Transverse colon (tissue), 4 donors: ENCODE measurements at regions not wholly inside any gene's neighbourhood (a gene's known extent, or its start where the extent isn't known, plus 50 kb on each side); places are given as distances from the start of the nearest gene placed in this dataset.

Source experiments
- DNase-seq: peaks from one replicate; pipeline ENCODE4 v3.0.0-alpha.2; 2019
- H3K27ac ChIP-seq, 4 donors: fragments of 200-600 bp; sonication (generic); 2 replicates each; pipeline ENCODE4 v1.5.1; 2016 to 2018; ENCODE audit warnings: inconsistent platforms in 4 of 4
- H3K27me3 ChIP-seq: fragments of 200-600 bp; sonication (generic); 2 replicates; pipeline ENCODE4 v1.5.1; 2017; ENCODE audit warnings: inconsistent platforms
- H3K36me3 ChIP-seq, 4 donors: fragments of 200-600 bp; sonication (generic); 2 replicates each; pipeline ENCODE4 v1.5.1; 2017 to 2019; ENCODE audit warnings: inconsistent platforms in 4 of 4
- H3K4me1 ChIP-seq, 4 donors: fragments of 200-600 bp; sonication (generic); 2 replicates each; pipeline ENCODE4 v1.5.1; 2017 to 2020; ENCODE audit warnings: inconsistent platforms in 4 of 4
- H3K4me3 ChIP-seq, 4 donors: fragments of 200-600 bp; sonication (generic); 1 replicate in 1 of 4; 2 replicates in 3 of 4; pipeline versions ENCODE4 v1.5.1 to v1.6.1; 2017 to 2019; ENCODE audit warnings: inconsistent platforms in 4 of 4
- H3K9me3 ChIP-seq, 2 donors: fragments of 200-600 bp; sonication (generic); 2 replicates each; pipeline ENCODE4 v1.5.1; 2017 to 2019; ENCODE audit warnings: inconsistent platforms in 2 of 2
- CTCF ChIP-seq, 5 experiments: fragments of 200-600 bp in 3 of 5; fragments of 450-650 bp in 2 of 5; sonication (generic) in 3 of 5; IDR thresholded peaks; 1 replicate in 2 of 5; 2 replicates in 3 of 5; pipeline ENCODE4 v1.5.1; 2016 to 2017; ENCODE audit warnings: antibody characterized with exemption in 5 of 5, inconsistent platforms in 3 of 5, mild to moderate bottlenecking in 2 of 5, moderate library complexity in 1 of 5
- EP300 ChIP-seq: sonication (generic); formaldehyde crosslinking; IDR thresholded peaks from one replicate; pipeline ENCODE4 v1.6.1; 2017; ENCODE audit warnings: antibody characterized with exemption, low read depth
- POLR2A ChIP-seq: fragments of 450-650 bp; IDR thresholded peaks from one replicate; pipeline ENCODE4 v1.6.1; 2016; ENCODE audit warnings: antibody characterized with exemption, mild to moderate bottlenecking, moderate library complexity
- POLR2AphosphoS5 ChIP-seq, 3 donors: sonication (generic); formaldehyde crosslinking; IDR thresholded peaks; one replicate each; pipeline ENCODE4 v1.6.1; 2016; ENCODE audit warnings: antibody characterized with exemption in 3 of 3
- WGBS, 2 donors: methylation state at CpG; one replicate each; pipeline ENCODE4 v1.1.5; 2018; ENCODE audit warnings: low coverage in 1 of 2; 5-methylcytosine and 5-hydroxymethylcytosine counted together
- in situ Hi-C, 4 donors: fragments of 200-750 bp; cut with MboI; loops; one replicate each; pipeline versions ENCODE4 v1.15.0 to v1.15.1; 2017; ENCODE audit warnings: low sequenced_read_pairs in 3 of 4, low pct_ligation_motif_present in 1 of 4, low pct_unique_long_range_greater_than_20kb in 1 of 4
- intact Hi-C: fragments of 100-400 bp; cut with DNase I; formaldehyde crosslinking; loops from one replicate; pipeline ENCODE4 v1.15.1; 2023; ENCODE audit warnings: low total_unique reads

GRCh38 chr13:47788844-47789243, 212.2 kb downstream of the SUCLA2 start:
- Histone ChIP-seq H3K4me3 (no peak overlapping the region), H3K4me1 (no peaks in the 10 kb centered on the region), H3K27ac (no peak overlapping the region), H3K9me3 (no peaks in the 10 kb centered on the region), H3K36me3 (no peaks in the 10 kb centered on the region), H3K27me3 (no peaks in the 10 kb centered on the region)
- DNase-seq: no peak
- no peak for TF ChIP-seq CTCF (IDR thresholded peaks at IDR 0.05)
- no peak for TF ChIP-seq EP300
- TF ChIP-seq POLR2AphosphoS5 (IDR thresholded peaks at IDR 0.05): no peak
- no peak for TF ChIP-seq POLR2A
- intact Hi-C loops: no loop called here
- in situ Hi-C loops: no loop called here

GRCh38 chr13:47774671-47774994, 226.4 kb downstream of the SUCLA2 start:
- TF ChIP-seq POLR2A (no peak), EP300 (no peak), POLR2AphosphoS5 (IDR thresholded peaks at IDR 0.05) (no peak), CTCF (IDR thresholded peaks at IDR 0.05) (no peak)
- in situ Hi-C loops: loop anchor here (10.0 to 25.0 kb wide), 2 partner anchors 937 to 940 kb away; no protein-coding TSS in a partner anchor
- intact Hi-C loops: loop anchor here (10.0 kb wide), 1 partner anchor 940 kb away; no protein-coding TSS in a partner anchor

GRCh38 chr13:47764817-47765216, 236.3 kb downstream of the SUCLA2 start:
- in situ Hi-C loops: loop anchor here in 2 of 4 donors (25.0 kb wide), 1 partner anchor 928 kb away; no protein-coding TSS in a partner anchor
- 67 to 70% methylated on average over 1 of the region's 1 CpG for WGBS, 2 donors
- Histone ChIP-seq H3K9me3 (no peaks in the 10 kb centered on the region), H3K4me3 (no peak overlapping the region), H3K27ac (no peak overlapping the region), H3K4me1 (no peaks in the 10 kb centered on the region), H3K36me3 (no peaks in the 10 kb centered on the region), H3K27me3 (no peaks in the 10 kb centered on the region)
- intact Hi-C loops: no loop called here
- TF ChIP-seq POLR2A: no peak
- no peak for TF ChIP-seq CTCF (IDR thresholded peaks at IDR 0.05)
- no peak for TF ChIP-seq POLR2AphosphoS5 (IDR thresholded peaks at IDR 0.05)
- no peak for TF ChIP-seq EP300
- no peak for DNase-seq

More at GRCh38 chr13:47774671-47774994, 226.4 kb downstream of the SUCLA2 start:
- Histone ChIP-seq H3K27me3 (no peaks in the 10 kb centered on the region), H3K4me3 (no peak overlapping the region), H3K9me3 (no peaks in the 10 kb centered on the region), H3K27ac (no peak overlapping the region), H3K36me3 (no peaks in the 10 kb centered on the region), H3K4me1 (no peaks in the 10 kb centered on the region)
- no peak for DNase-seq

- WGBS, 2 donors: 65 to 68% methylated on average over 4 of the region's 4 CpGs
- TF ChIP-seq POLR2A: no peak
- no peak for TF ChIP-seq EP300
- no peak for TF ChIP-seq CTCF (IDR thresholded peaks at IDR 0.05)
- no peak for TF ChIP-seq POLR2AphosphoS5 (IDR thresholded peaks at IDR 0.05)
- H3K9me3 ChIP-seq: no peaks in the 10 kb centered on the region
- intact Hi-C loops (no loop called here), in situ Hi-C loops (loop anchor here in 2 of 4 donors (25.0 kb wide), 1 partner anchor 920 kb away; no protein-coding TSS in a partner anchor)
- H3K27me3 ChIP-seq: no peaks in the 10 kb centered on the region
- H3K4me1 ChIP-seq: no peaks in the 10 kb centered on the region
- no peaks in the 10 kb centered on the region for H3K36me3 ChIP-seq
- H3K4me3 ChIP-seq: no peak overlapping the region
- DNase-seq: no peak
- H3K27ac ChIP-seq: no peak overlapping the region
Observed at GRCh38 chr13:47757466-47758080, 243.5 kb downstream of the SUCLA2 start.
